Neural progenitor cell (in vitro differentiated cells): ENCODE measurements at regions not wholly inside any gene's neighbourhood (a gene's known extent, or its start where the extent isn't known, plus 50 kb on each side); places are given as distances from the start of the nearest gene placed in this dataset.
"Not testable (repeated sequence)": the region's sequence is repeated elsewhere in the genome, so short reads cannot be mapped to it uniquely, and the experiment has no call there.

Experiments
- DNase-seq: peaks from one replicate; pipeline ENCODE4 v3.0.0-alpha.2; 2016; ENCODE audit warnings: low spot score
- H2AFZ ChIP-seq: fragments of 200-600 bp; sonication (generic); replicated peaks from 2 replicates; pipeline ENCODE4 v1.6.1; 2016; ENCODE audit warnings: antibody characterized with exemption
- H3F3A ChIP-seq: fragments of 200-600 bp; sonication (generic); 2 replicates; pipeline ENCODE4 v1.6.1; 2016; ENCODE audit warnings: antibody characterized with exemption, low read depth
- H3K27ac ChIP-seq: fragments of 200-600 bp; sonication (generic); 2 replicates; pipeline ENCODE4 v1.5.1; 2016; ENCODE audit warnings: mild to moderate bottlenecking
- H3K27me3 ChIP-seq: fragments of 200-600 bp; sonication (generic); 2 replicates; pipeline ENCODE4 v1.6.1; 2016; ENCODE audit warnings: mild to moderate bottlenecking, moderate library complexity
- H3K36me3 ChIP-seq: fragments of 200-600 bp; sonication (generic); 2 replicates; pipeline ENCODE4 v1.5.1; 2016
- H3K4me1 ChIP-seq: fragments of 200-600 bp; sonication (generic); 2 replicates; pipeline ENCODE4 v1.6.1; 2016; ENCODE audit warnings: mixed run types
- H3K4me2 ChIP-seq: fragments of 200-600 bp; sonication (generic); 2 replicates; pipeline ENCODE4 v1.6.1; 2016
- H3K4me3 ChIP-seq: fragments of 200-600 bp; sonication (generic); 2 replicates; pipeline ENCODE4 v1.5.1; 2016
- H3K79me2 ChIP-seq: fragments of 200-600 bp; sonication (generic); 2 replicates; pipeline ENCODE4 v1.6.1; 2016; ENCODE audit warnings: low read depth
- H3K9ac ChIP-seq: fragments of 200-600 bp; sonication (generic); 2 replicates; pipeline ENCODE4 v1.6.1; 2016
- H3K9me3 ChIP-seq: fragments of 200-600 bp; sonication (generic); 2 replicates; pipeline ENCODE4 v1.5.1; 2016; ENCODE audit warnings: low read depth
- H4K20me1 ChIP-seq: fragments of 200-600 bp; sonication (generic); 2 replicates; pipeline ENCODE4 v1.6.1; 2016; ENCODE audit warnings: low read depth
- H3K27ac Mint-ChIP-seq: 3 replicates; pipeline ENCODE4 v1.8.0; 2021; ENCODE audit warnings: mixed read lengths
- H3K27me3 Mint-ChIP-seq: 2 replicates; pipeline ENCODE4 v1.8.0; 2022; ENCODE audit warnings: low read depth, mild to moderate bottlenecking, inconsistent platforms, moderate library complexity, mixed read lengths; ENCODE audit not compliant: insufficient read depth
- H3K36me3 Mint-ChIP-seq: 3 replicates; pipeline ENCODE4 v1.8.0; 2021; ENCODE audit warnings: mixed read lengths
- H3K4me1 Mint-ChIP-seq: 3 replicates; pipeline ENCODE4 v1.8.0; 2021; ENCODE audit warnings: mixed read lengths
- H3K4me3 Mint-ChIP-seq: 3 replicates; pipeline ENCODE4 v1.8.0; 2021; ENCODE audit warnings: mild to moderate bottlenecking, moderate library complexity, mixed read lengths
- H3K9me3 Mint-ChIP-seq: 3 replicates; pipeline ENCODE4 v1.8.0; 2020; ENCODE audit warnings: mixed read lengths
- CTCF ChIP-seq: fragments of 200-600 bp; sonication (generic); IDR thresholded peaks from 2 replicates; pipeline ENCODE4 v1.5.1; 2017; ENCODE audit warnings: antibody characterized with exemption, mild to moderate bottlenecking
- EZH2 ChIP-seq: fragments of 200-600 bp; sonication (generic); IDR thresholded peaks from 2 replicates; pipeline ENCODE4 v1.6.1; 2017; ENCODE audit warnings: antibody characterized with exemption, mild to moderate bottlenecking, moderate library complexity
- EZH2phosphoT487 ChIP-seq: fragments of 200-600 bp; sonication (generic); IDR thresholded peaks from 2 replicates; pipeline ENCODE4 v1.6.1; 2017; ENCODE audit warnings: antibody characterized with exemption

GRCh38 chr14:105980224-105980623, 453.8 kb downstream of the TMEM121 start:
- no peak overlapping the region for H3K4me3 Mint-ChIP-seq
- DNase-seq = no peak
- no peak overlapping the region for H3K27ac Mint-ChIP-seq
- H3K9me3 Mint-ChIP-seq = peaks cover 56% of the 10 kb centered on the region
- Histone ChIP-seq H3K4me1 (no peaks in the 10 kb centered on the region), H4K20me1 (no peaks in the 10 kb centered on the region), H3F3A (no peaks in the 10 kb centered on the region), H3K79me2 (no peaks in the 10 kb centered on the region), H3K27ac (no peak overlapping the region), H3K27me3 (no peaks in the 10 kb centered on the region), H3K4me2 (no peak overlapping the region), H3K9ac (no peak overlapping the region), H3K9me3 (peaks cover 7% of the 10 kb centered on the region), H2AFZ (no peak overlapping the region), H3K4me3 (no peak overlapping the region), H3K36me3 (no peaks in the 10 kb centered on the region)
- H3K4me1 Mint-ChIP-seq = no peaks in the 10 kb centered on the region
- no peaks in the 10 kb centered on the region for H3K36me3 Mint-ChIP-seq
- peaks cover 2% of the 10 kb centered on the region for H3K27me3 Mint-ChIP-seq
- TF ChIP-seq EZH2 = no peak
- no peak for TF ChIP-seq EZH2phosphoT487
- no peak for TF ChIP-seq CTCF

- H3K4me1 ChIP-seq, H3K4me1 Mint-ChIP-seq, H3K36me3 ChIP-seq, H3K9me3 ChIP-seq, H4K20me1 ChIP-seq, H3K4me3 ChIP-seq, H3K4me2 ChIP-seq, H3K9ac ChIP-seq, H3K79me2 ChIP-seq, H3K27me3 ChIP-seq, H2AFZ ChIP-seq, H3K27ac Mint-ChIP-seq, H3K36me3 Mint-ChIP-seq, H3F3A ChIP-seq, DNase-seq, H3K27ac ChIP-seq, H3K27me3 Mint-ChIP-seq, H3K4me3 Mint-ChIP-seq: not testable (repeated sequence)
- peaks cover 51% of the 10 kb centered on the region for H3K9me3 Mint-ChIP-seq
Measured at GRCh38 chr14:105981517-105982302, 455.3 kb downstream of the TMEM121 start.

- Histone ChIP-seq H3K4me3 (no peak overlapping the region), H3K4me1 (no peaks in the 10 kb centered on the region), H3K9me3 (no peaks in the 10 kb centered on the region), H3K27me3 (no peaks in the 10 kb centered on the region), H3K9ac (no peak overlapping the region), H3K79me2 (no peaks in the 10 kb centered on the region), H2AFZ (no peak overlapping the region), H3K27ac (no peak overlapping the region), H3F3A (no peaks in the 10 kb centered on the region), H3K4me2 (no peak overlapping the region), H4K20me1 (no peaks in the 10 kb centered on the region), H3K36me3 (no peaks in the 10 kb centered on the region)
- TF ChIP-seq EZH2 (no peak), EZH2phosphoT487 (no peak), CTCF (no peak)
- H3K27me3 Mint-ChIP-seq = peaks cover 2% of the 10 kb centered on the region
- H3K9me3 Mint-ChIP-seq = peaks cover 55% of the 10 kb centered on the region
- no peak for DNase-seq
- no peaks in the 10 kb centered on the region for H3K4me1 Mint-ChIP-seq
- H3K4me3 Mint-ChIP-seq = no peak overlapping the region
- no peaks in the 10 kb centered on the region for H3K36me3 Mint-ChIP-seq
- no peak overlapping the region for H3K27ac Mint-ChIP-seq
Measured at GRCh38 chr14:105982664-105983063, 456.3 kb downstream of the TMEM121 start.

- Mint-ChIP-seq H3K36me3 (no peaks in the 10 kb centered on the region), H3K4me3 (no peak overlapping the region), H3K27me3 (peaks cover 4% of the 10 kb centered on the region), H3K4me1 (no peaks in the 10 kb centered on the region), H3K9me3 (peaks cover 47% of the 10 kb centered on the region), H3K27ac (no peak overlapping the region)
- Histone ChIP-seq H3K4me1 (no peaks in the 10 kb centered on the region), H2AFZ (no peak overlapping the region), H4K20me1 (no peaks in the 10 kb centered on the region), H3K9me3 (peaks cover 7% of the 10 kb centered on the region), H3K9ac (no peak overlapping the region), H3K27ac (no peak overlapping the region), H3K4me3 (no peak overlapping the region), H3K27me3 (no peaks in the 10 kb centered on the region), H3K79me2 (no peaks in the 10 kb centered on the region), H3K36me3 (no peaks in the 10 kb centered on the region), H3K4me2 (no peak overlapping the region), H3F3A (no peaks in the 10 kb centered on the region)
- TF ChIP-seq CTCF (no peak), EZH2 (no peak), EZH2phosphoT487 (no peak)
- no peak for DNase-seq
Measured at GRCh38 chr14:105986894-105987284, 460.5 kb downstream of the TMEM121 start.
